OCI-LY1 (cell line): ENCODE measurements at regions not wholly inside any gene's neighbourhood (a gene's known extent, or its start where the extent isn't known, plus 50 kb on each side); places are given as distances from the start of the nearest gene placed in this dataset.

Experiments
- H2AFZ ChIP-seq: fragments of 200-600 bp; sonication (generic), shearing (Covaris generic); 2 replicates; pipeline ENCODE4 v1.6.0; 2014; ENCODE audit warnings: antibody characterized with exemption, mild to moderate bottlenecking, low read length
- H3F3A ChIP-seq: fragments of 200-600 bp; sonication (generic), shearing (Covaris generic); 2 replicates; pipeline ENCODE4 v1.6.0; 2014; ENCODE audit warnings: mild to moderate bottlenecking, antibody characterized with exemption, low read length, moderate library complexity; ENCODE audit not compliant: insufficient read depth
- H3K27ac ChIP-seq: fragments of 200-600 bp; sonication (generic); 2 replicates; pipeline ENCODE4 v1.5.1; 2014; ENCODE audit warnings: low read length, mixed run types, mild to moderate bottlenecking, low read depth; ENCODE audit not compliant: poor library complexity, severe bottlenecking
- H3K27me3 ChIP-seq: fragments of 200-600 bp; sonication (generic); 2 replicates; pipeline ENCODE4 v1.6.0; 2014; ENCODE audit warnings: antibody characterized with exemption, mild to moderate bottlenecking, low read length, moderate library complexity; ENCODE audit not compliant: insufficient read depth
- H3K36me3 ChIP-seq: fragments of 200-600 bp; sonication (generic); 2 replicates; pipeline ENCODE4 v1.6.1; 2014; ENCODE audit warnings: mild to moderate bottlenecking, antibody characterized with exemption, low read length, moderate library complexity, mixed read lengths; ENCODE audit not compliant: insufficient read depth
- H3K4me1 ChIP-seq: fragments of 200-600 bp; sonication (generic); 2 replicates; pipeline ENCODE4 v1.5.1; 2014; ENCODE audit warnings: mild to moderate bottlenecking, low read length, moderate library complexity; ENCODE audit not compliant: insufficient read depth, severe bottlenecking
- H3K4me2 ChIP-seq: fragments of 200-600 bp; sonication (generic), shearing (Covaris generic); 2 replicates; pipeline ENCODE4 v1.6.1; 2014; ENCODE audit warnings: low read length
- H3K4me3 ChIP-seq: fragments of 200-600 bp; sonication (generic); 2 replicates; pipeline ENCODE4 v1.5.1; 2014; ENCODE audit warnings: low read length, low read depth, mild to moderate bottlenecking, mixed read lengths; ENCODE audit not compliant: poor library complexity, severe bottlenecking
- H3K79me2 ChIP-seq: fragments of 200-600 bp; shearing (Covaris generic); 2 replicates; pipeline ENCODE4 v1.6.1; 2016; ENCODE audit warnings: mixed run types, low read length, mixed read lengths; ENCODE audit not compliant: insufficient read depth
- H3K9ac ChIP-seq: fragments of 200-600 bp; sonication (generic), shearing (Covaris generic); 2 replicates; pipeline ENCODE4 v1.6.1; 2014; ENCODE audit warnings: mild to moderate bottlenecking, low read length, mixed read lengths
- H3K9me2 ChIP-seq: fragments of 200-600 bp; sonication (generic), shearing (Covaris generic); 2 replicates; pipeline ENCODE4 v1.6.1; 2014; ENCODE audit warnings: low read depth, mild to moderate bottlenecking, low read length, mixed read lengths
- H3K9me3 ChIP-seq: fragments of 200-600 bp; shearing (Covaris generic); 2 replicates; pipeline ENCODE4 v1.6.1; 2014; ENCODE audit warnings: low read length, mixed read lengths
- H4K20me1 ChIP-seq: fragments of 200-600 bp; sonication (generic), shearing (Covaris generic); 2 replicates; pipeline ENCODE4 v1.6.0; 2016; ENCODE audit warnings: mild to moderate bottlenecking, low read length; ENCODE audit not compliant: insufficient read depth
- CTCF ChIP-seq: fragments of 200-600 bp; sonication (generic), shearing (Covaris generic); IDR thresholded peaks from 2 replicates; pipeline ENCODE4 v1.5.1; 2017; ENCODE audit warnings: mild to moderate bottlenecking, antibody characterized with exemption, low read length, moderate library complexity, mixed read lengths
- EZH2 ChIP-seq: fragments of 200-600 bp; sonication (generic), shearing (Covaris generic); IDR thresholded peaks from 2 replicates; pipeline ENCODE4 v1.8.0; 2017; ENCODE audit warnings: borderline replicate concordance, mixed run types, mild to moderate bottlenecking, antibody characterized with exemption, low read length, moderate library complexity, mixed read lengths

GRCh38 chr10:90020506-90020905, 319.1 kb downstream of the KIF20B start:
- H2AFZ ChIP-seq, result no peak overlapping the region
- no peak overlapping the region for H3K4me2 ChIP-seq
- no peak overlapping the region for H3K9ac ChIP-seq
- H3F3A ChIP-seq, result no peaks in the 10 kb centered on the region
- no peaks in the 10 kb centered on the region for H3K36me3 ChIP-seq
- H3K27ac ChIP-seq, result no peak overlapping the region
- no peaks in the 10 kb centered on the region for H4K20me1 ChIP-seq
- H3K9me2 ChIP-seq, result no peaks in the 10 kb centered on the region
- H3K27me3 ChIP-seq, result no peaks in the 10 kb centered on the region
- no peaks in the 10 kb centered on the region for H3K9me3 ChIP-seq
- H3K4me1 ChIP-seq, result no peaks in the 10 kb centered on the region
- TF ChIP-seq EZH2, result no peak
- TF ChIP-seq CTCF, result no peak
- no peaks in the 10 kb centered on the region for H3K79me2 ChIP-seq
- H3K4me3 ChIP-seq, result no peak overlapping the region

- H3K27me3 ChIP-seq, result no peaks in the 10 kb centered on the region
- no peaks in the 10 kb centered on the region for H4K20me1 ChIP-seq
- no peak for TF ChIP-seq CTCF
- TF ChIP-seq EZH2, result no peak
- H3K4me2 ChIP-seq, result no peak overlapping the region
- no peaks in the 10 kb centered on the region for H3F3A ChIP-seq
- H3K27ac ChIP-seq, result no peak overlapping the region
- H3K9me3 ChIP-seq, result no peaks in the 10 kb centered on the region
- H3K4me1 ChIP-seq, result no peaks in the 10 kb centered on the region
- H2AFZ ChIP-seq, result no peak overlapping the region
- H3K9me2 ChIP-seq, result no peaks in the 10 kb centered on the region
- no peaks in the 10 kb centered on the region for H3K79me2 ChIP-seq
- no peak overlapping the region for H3K4me3 ChIP-seq
- no peaks in the 10 kb centered on the region for H3K36me3 ChIP-seq
- no peak overlapping the region for H3K9ac ChIP-seq
Observed at GRCh38 chr10:90023950-90024349, 322.6 kb downstream of the KIF20B start.

GRCh38 chr10:90028312-90028711, 326.9 kb downstream of the KIF20B start:
- H3K9me2 ChIP-seq, result no peaks in the 10 kb centered on the region
- H3K79me2 ChIP-seq, result no peaks in the 10 kb centered on the region
- no peaks in the 10 kb centered on the region for H3K9me3 ChIP-seq
- TF ChIP-seq EZH2, result no peak
- no peak for TF ChIP-seq CTCF
- no peak overlapping the region for H3K9ac ChIP-seq
- no peaks in the 10 kb centered on the region for H3K36me3 ChIP-seq
- H3K27me3 ChIP-seq, result no peaks in the 10 kb centered on the region
- H3F3A ChIP-seq, result no peaks in the 10 kb centered on the region
- H3K4me2 ChIP-seq, result no peak overlapping the region
- H3K4me1 ChIP-seq, result no peaks in the 10 kb centered on the region
- no peak overlapping the region for H3K4me3 ChIP-seq
- H4K20me1 ChIP-seq, result no peaks in the 10 kb centered on the region
- no peak overlapping the region for H2AFZ ChIP-seq
- no peak overlapping the region for H3K27ac ChIP-seq
